HK-2 (cell line): ENCODE measurements at regions not wholly inside any gene's neighbourhood (a gene's known extent, or its start where the extent isn't known, plus 50 kb on each side); places are given as distances from the start of the nearest gene placed in this dataset.
"Not testable (repeated sequence)": the region's sequence is repeated elsewhere in the genome, so short reads cannot be mapped to it uniquely, and the experiment has no call there.

Source experiments
- DNase-seq: peaks from one replicate; pipeline ENCODE4 v3.0.0-alpha.2; 2018; ENCODE audit not compliant: unreplicated experiment

DNA sequence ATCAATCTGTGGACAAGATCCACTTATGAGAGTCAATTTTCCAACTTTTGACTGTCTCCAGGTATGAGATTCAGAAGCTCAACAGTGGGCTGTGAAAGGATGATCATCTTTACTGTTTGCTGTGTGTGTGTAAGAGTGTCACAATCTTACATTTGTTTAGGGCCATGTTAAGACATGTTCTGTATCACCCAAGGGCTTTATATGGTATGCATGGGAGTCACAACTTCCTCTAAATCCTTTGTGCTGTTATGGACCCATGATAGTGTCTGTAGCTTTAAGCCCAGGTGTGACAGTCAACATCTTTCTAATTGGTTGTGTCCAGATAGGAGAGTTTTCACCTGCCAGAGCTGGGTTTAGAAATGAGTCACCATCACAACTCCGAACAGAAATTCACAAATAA, 70.2 kb downstream of the ZNF726 start:
- DNase-seq: not testable (repeated sequence)

- no peak for DNase-seq
Observed at GRCh38 chr19:23986623-23987022, 71.9 kb downstream of the ZNF726 start.

- no peak for DNase-seq
Observed at GRCh38 chr19:23991170-23991569, 76.5 kb downstream of the ZNF726 start.

DNA sequence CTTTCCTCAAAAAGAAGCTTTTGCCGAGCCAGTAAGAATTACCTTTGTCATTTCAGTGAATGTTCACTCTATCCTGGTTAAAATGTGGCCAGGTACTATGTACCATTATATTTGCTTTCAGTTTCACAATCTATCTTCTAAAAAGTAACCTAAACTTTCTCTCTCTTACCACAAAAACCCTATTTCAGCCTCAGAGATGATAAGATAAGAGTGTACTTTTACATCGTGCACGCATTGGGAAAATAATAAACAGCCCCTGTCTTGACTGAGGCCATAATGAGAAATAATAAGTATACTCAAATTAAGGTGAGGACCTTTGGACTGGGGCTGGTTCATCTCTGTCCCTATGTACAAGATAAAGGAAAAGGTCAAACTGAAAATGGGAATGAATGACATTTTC, 77.7 kb downstream of the ZNF726 start:
- DNase-seq: no peak

DNA sequence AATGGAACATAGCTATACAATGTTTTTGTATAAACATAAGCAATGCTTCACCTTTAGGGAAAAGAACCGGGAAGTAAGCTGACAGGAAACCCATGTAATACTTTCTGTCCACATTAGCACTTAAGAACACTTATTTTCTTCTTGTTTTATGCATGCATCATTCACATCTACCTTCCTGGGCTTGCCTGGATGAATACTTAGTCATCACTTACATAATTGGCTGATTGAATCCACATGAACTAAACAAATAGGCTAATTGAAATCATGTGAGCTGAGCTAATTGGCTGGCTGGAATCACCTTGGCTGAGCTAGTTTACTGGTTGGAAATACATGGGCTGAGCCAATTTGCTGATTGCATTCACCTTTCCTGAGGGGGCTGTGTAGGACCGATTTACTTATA, 78.8 kb downstream of the ZNF726 start:
- DNase-seq: no peak

GRCh38 chr19:23996549-23996948, 81.9 kb downstream of the ZNF726 start:
- DNase-seq: no peak

- DNase-seq: no peak
Observed at GRCh38 chr19:23998568-23998967, 83.9 kb downstream of the ZNF726 start.

GRCh38 chr19:23999821-24000610, 85.3 kb downstream of the ZNF726 start:
- DNase-seq: no peak

- no peak for DNase-seq
Observed at GRCh38 chr19:24000656-24001055, 86.0 kb downstream of the ZNF726 start.

GRCh38 chr19:24002256-24002945, 84.6 kb upstream of the ZNF254 start:
- no peak for DNase-seq

DNA sequence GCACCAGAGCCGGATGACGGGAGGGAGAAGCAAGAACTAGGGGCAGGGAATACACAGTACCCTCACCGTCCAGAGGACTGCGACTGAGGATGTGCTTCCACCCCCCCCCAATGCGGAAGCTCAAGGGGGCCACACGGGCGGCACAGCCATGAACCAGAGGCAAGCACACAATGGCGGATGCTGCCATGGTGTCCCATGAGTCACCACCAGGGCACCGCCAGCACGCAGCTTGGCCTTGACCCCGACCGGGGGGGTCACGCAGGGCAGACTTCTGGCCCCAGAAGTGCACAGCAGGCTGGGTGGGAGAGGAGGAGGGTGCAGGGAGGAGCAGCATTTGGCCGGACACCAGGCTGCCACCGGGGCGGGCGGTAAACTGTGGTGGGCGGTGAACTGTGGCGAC, 83.5 kb upstream of the ZNF254 start:
- no peak for DNase-seq

- no peak for DNase-seq
Observed at GRCh38 chr19:24004166-24004565, 82.8 kb upstream of the ZNF254 start.

DNA sequence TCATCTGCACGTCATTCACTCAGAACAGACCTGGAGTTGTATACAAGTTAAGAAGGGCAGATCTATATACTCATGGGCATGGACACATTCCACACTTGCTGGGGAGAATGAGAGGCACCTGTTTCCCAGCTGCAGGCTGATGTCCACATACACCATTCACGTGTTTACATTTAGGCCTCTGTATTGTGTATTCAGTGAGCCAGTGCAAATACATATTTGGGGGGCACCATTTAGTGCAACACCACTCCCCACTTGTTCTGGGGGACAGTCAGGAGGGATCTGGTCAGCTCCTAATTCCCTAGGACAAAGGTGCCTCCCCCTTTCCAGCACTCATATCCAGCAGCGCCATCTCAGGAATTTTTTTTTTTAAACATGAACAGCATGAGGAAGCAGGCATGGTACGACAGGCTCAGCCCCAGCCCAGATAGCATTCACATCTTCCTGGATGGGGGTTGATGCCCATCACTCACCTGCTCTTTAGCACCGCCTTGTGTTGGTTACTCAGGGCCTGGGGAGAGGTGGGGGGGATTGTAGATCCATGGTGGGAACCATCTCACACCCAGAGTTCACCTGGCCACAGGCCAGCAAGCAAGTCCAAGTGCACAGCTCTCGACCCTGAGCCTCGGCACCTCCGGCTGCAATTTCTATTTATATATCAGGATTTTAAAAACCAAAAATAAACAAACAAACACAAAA, 56.9 kb upstream of the ZNF254 start:
- no peak for DNase-seq

DNA sequence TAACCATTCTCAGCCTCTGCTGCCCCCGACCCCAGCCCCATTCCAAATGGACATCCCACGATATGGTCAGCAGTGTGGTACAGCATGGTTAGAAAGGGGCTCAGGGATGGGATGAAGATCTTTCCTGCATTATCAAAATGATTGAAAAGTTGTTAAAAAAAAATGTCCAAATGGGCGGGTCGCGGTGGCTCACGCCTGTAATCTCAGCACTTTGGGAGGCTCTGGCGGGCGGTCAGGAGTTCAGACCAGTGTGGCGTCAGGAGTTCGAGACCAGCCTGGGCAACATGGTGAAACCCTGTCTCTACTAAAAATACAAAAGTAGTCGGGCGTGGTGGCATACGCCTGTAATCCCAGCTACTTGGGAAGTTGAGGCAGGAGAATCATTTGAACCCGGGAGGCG, 54.3 kb upstream of the ZNF254 start:
- no peak for DNase-seq

DNA sequence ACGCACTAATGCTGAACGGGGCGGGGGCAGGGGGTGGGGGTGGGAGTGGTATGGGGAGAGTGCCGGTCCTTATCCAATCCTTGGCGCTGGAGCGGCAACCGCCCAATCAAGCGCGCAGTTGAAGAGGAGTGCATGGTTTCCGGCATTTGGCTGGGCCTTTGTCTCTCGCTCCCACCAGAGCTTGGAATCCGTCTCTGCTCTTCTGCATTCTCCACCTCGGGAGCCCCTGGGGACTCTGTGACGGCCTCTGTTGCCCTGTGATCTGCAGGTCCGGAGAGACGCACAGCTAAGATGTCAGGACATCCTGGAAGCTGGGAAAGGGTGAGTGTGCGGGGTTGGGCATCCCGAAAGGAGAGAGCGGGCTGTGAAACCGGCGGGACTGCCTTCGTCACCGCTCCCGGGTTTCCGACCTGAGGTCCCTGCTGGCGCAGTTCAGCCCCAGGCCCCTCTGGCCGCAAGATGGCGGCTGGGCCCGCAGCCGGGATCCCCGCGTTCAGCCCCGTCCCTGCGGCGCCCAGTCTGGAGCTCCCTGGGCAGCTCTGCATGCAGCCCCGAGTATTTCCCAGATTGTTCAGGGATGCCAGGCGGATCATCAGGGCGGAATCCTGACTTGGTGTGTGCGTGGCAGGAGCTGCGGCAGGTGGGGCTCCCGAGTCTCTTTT, 53.6 kb upstream of the ZNF254 start:
- peak; percentile 90 for DNase-seq

DNA sequence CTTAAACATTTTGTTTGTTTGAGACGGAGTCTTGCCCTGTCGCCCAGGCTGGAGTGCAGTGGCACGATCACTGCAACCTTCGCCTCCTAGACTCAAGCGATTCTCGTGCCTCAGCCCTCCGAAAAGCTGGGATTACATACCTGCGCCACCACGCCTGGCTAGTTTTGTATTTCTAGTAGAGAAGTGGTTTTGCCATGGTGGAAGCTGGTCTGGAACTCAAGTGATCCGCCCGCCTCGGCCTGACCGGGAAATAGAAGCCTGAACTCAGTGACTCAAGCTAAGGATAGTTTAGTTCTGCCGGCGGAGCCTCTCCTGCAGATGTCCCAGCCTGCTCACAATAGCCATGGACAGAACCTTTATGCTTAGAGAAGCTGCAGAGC, 53.0 kb upstream of the ZNF254 start:
- peak; percentile 71 for DNase-seq

- DNase-seq: not testable (repeated sequence)
Observed at GRCh38 chr19:24035261-24035880, 51.6 kb upstream of the ZNF254 start.
